GM21529 (cell line): ENCODE measurements at regions not wholly inside any gene's neighbourhood (a gene's known extent, or its start where the extent isn't known, plus 50 kb on each side); places are given as distances from the start of the nearest gene placed in this dataset.

Experiments
- ATAC-seq: cut with Tn5 transposase; IDR thresholded peaks from one replicate; pipeline ENCODE4 v1.9.1; 2021; ENCODE audit not compliant: unreplicated experiment

- no peak for ATAC-seq
Measured at GRCh38 chr1:5311147-5311546, 656.7 kb downstream of the AJAP1 start.

DNA sequence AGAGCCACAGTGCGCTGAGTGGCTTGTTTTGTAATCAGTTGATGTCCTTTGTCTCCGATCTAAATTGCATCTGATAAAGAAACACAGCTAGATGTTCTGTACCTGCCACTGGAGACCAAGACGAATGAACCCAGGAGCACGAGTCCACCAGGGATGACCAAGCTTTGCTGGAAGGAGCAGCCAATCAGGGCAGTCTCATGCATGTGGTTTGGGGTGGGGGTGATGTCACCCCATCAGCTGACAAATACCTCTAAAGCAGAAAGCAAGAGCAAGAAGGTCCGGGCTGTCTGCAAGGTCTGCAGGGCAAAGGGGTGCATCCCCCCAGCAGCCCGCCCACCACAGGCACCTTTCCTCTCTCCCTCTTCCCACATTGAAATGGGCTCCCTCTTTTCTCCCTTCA is 653.8 kb downstream of the AJAP1 start:
- no peak for ATAC-seq

DNA sequence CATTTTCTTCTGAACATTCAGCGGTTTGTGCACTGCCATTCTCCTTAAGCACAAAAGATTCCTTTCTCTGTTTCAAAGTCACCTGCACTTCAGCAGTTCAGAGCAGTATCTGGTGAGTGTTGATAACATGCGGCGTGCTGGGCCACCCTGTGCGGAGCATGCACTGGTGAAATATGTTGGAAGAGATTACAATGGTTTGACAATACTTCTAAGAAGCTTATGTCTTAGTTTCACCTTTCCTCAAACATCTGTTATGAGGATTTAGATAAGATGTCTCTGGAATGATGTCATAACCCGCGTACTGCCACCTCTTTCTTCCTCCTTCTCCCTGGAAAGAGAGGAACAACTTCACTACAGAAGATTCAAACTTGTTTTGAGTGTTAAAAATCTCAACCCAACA is 650.3 kb downstream of the AJAP1 start:
- ATAC-seq = no peak

DNA sequence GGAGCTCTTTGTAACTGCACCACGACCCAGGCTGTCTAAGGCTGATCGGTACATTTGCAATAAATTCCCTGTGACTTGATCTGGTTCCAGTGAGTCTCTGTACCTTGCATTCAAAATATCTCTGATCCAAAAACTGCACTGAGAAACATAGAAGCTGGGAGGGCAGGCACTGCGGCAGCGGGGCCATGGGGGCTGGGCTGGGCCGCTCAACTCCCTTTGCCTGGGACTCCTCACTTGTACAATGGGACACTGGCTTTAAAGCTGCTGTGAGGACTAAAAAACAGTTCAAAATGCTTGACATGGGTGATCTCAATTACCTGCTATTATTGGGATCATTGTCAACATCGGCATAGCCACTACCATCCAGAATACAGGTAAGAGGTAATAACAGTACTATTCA is 644.0 kb downstream of the AJAP1 start:
- ATAC-seq = no peak

DNA sequence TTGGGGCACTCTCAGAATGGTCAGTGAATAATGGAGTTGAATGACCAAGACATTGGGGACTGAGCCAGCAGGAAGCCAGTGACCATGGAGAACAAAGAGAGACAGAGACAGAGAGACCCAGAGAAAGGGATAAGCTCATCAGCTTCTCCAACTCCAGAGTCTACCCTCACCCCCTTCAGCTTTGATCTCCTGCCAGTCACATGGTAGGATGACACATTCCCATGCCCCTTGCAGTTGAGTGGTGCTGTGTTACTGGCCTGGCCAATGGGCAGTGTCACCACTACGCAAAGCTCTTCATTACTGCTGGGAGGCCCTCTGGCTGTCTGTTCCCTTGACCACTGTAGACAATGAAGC is 643.5 kb downstream of the AJAP1 start:
- no peak for ATAC-seq

DNA sequence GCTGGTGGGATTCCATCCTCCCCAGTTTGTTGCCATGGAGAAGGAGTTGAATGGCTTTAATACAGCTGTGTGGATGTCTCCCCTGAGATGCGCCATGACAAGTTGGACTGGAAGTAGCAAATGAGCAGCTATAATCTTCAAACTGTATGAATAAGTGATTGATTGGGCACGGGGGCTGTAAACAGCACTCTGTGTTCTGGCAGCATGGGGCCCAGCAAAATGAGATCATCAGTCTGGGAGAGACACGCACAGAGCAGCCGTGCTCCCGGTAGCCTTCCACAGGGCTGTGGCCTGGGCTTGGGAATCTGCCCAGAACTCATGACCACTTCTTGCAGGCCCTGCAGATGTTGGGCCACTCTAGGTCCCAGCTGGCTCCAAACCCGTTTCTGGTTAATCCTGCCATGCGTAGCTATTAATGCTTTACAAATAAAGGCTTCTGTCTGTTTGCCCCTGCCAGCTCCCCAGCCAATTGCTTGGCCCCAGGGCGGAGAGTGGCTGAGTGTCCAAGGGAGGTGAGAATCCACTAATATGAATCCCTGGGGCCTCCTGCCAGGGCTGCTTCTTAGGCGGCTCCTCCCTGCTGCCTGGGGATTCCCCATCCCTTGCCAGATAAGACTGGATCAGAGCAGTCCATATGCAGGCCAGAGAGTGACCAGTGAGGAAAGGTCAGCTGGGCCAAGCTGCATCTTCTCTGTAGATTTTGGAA is 642.9 kb downstream of the AJAP1 start:
- no peak for ATAC-seq

DNA sequence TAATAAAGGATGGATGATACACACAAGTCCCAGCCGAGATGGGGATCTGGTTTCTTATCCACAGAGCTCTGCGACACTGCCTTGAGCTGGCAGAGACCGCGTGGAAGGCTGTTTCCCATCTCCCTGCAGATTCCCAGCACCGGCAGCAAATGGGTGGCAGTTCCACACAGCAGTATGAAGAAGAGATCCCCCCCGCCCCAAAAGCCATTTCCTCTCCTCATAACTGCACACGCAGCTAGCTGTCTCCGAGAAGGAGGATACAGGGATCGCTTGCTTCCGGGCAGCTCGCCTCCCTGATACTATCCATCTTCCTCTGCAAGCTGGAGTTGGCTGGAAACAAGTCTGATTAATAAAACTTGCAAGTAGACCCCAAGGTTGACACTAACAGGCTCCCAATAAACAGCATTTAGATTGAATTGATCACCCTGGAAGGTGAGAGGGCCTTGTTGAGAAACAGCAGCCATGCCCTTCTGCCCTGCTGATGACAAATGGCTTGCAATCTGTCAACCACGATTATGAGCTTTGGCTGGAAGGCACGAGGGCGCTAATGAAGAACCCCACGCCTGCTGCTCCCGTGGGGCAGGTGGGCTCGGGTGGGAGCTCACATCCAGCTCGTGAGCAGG is 642.3 kb downstream of the AJAP1 start:
- ATAC-seq = no peak

DNA sequence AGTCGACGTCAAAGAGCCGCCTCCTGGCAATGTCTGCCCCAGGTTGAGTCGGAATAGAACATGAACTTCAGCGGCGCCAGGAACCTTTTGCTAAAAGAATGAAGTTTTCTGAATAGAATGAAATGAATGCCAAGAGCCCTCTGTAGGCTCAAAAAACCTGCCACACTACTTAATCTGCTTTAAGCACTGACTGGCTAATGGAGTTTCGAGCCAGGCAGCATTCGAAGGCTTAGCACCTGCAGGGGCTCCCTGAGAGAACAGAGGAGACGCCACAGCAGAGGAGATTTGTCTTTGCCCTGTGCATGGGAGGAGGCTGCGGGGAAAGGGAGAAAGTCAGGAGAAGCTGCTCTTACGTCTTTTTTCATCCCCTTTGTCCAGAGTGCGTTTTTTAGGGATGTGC is 641.7 kb downstream of the AJAP1 start:
- no peak for ATAC-seq

DNA sequence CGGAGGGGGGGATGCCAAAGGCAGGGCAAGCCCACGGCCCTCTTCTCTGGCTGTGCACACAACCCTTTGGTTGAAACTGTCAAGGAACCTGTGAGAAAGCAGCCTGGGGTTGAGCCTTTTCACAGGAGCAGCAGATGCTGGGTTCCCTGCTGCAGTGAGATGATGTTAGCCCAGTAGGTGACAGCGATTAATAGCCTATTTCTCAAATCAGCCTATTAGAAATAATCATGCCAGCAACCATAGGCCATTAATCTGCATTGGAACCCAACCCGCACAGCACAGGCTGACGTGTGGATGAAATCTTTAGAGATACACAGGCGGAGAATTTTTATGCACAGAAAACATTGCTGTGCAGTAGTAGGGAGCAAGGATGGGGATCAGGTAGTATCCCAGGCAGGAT is 637.5 kb downstream of the AJAP1 start:
- ATAC-seq = no peak

GRCh38 chr1:5287178-5288150 is 633.1 kb downstream of the AJAP1 start:
- no peak for ATAC-seq

GRCh38 chr1:5286244-5286643 is 631.8 kb downstream of the AJAP1 start:
- ATAC-seq = no peak

DNA sequence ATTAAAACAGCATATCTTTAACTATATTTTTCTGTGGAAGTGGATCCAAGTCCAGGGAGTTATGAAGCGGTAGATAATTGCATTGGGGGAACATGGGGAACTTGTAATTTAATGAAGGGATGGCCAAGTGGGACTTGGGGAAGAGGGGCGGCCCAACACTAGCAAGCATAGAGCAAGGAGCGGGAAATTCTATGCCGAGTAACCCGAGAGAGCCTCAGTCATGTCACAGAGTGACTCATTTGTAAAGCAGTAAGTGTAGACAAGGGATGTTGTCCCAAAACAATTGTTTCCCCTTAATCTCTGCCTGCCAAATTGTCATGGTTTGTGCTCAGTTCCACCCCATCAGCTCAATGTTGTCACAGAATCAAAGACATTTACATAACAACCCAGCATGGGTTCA is 620.1 kb downstream of the AJAP1 start:
- ATAC-seq = no peak

DNA sequence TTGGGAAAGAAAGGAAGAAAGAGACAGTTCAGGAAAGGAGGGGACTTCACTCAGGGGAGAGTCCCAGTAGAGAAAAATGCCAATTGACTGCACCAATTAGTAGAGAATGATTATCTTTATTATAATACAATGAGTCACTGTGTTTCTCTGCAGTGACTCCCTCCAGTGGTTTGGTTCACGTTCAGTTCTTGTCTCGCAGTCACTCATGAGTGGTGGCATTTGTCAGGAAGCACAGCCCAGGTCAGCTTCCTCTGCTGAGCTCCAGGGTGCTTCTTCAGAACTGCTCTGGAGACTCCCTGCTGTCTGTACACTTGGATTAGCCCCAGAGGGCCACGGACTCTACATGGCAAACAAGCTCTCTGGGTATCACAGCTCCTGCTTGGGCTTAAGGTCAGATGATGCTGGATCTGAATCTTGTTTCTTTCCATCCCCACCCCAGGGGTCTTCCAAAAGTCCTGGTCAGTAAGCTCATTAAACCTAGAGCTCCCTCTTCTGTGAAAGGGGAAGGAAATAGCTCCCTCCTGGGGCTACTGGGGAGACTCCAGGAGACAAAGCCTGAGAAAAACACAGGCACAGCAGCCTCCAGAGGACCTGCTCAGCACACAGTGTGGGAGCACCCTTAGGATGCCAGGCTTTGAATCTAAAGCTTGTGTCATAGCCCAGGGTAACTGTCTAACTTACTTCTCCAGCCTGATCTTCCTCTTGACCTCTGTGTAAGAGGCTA is 619.0 kb downstream of the AJAP1 start:
- ATAC-seq = no peak

DNA sequence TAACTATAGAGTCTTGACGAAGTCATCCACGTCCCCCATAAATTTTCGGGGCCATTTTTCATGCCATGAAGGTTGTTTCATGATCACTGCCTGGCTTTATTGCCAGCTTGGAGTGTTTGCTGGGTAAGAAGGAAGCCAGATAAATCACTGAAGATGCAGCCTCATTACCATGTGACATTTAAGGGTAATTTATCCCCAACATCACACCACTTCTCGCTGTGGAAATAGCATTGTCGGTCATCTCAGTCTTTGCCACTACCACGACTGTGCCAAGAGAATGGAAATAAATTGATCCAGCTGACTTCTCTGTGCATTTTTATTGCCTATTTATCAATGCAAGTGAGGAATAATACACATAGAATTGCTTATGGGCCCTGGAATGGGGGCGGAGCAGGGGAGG is 617.9 kb downstream of the AJAP1 start:
- no peak for ATAC-seq

- no peak for ATAC-seq
Measured at GRCh38 chr1:5271264-5271663, 616.9 kb downstream of the AJAP1 start.

- ATAC-seq = no peak
Measured at GRCh38 chr1:5269901-5270300, 615.5 kb downstream of the AJAP1 start.

DNA sequence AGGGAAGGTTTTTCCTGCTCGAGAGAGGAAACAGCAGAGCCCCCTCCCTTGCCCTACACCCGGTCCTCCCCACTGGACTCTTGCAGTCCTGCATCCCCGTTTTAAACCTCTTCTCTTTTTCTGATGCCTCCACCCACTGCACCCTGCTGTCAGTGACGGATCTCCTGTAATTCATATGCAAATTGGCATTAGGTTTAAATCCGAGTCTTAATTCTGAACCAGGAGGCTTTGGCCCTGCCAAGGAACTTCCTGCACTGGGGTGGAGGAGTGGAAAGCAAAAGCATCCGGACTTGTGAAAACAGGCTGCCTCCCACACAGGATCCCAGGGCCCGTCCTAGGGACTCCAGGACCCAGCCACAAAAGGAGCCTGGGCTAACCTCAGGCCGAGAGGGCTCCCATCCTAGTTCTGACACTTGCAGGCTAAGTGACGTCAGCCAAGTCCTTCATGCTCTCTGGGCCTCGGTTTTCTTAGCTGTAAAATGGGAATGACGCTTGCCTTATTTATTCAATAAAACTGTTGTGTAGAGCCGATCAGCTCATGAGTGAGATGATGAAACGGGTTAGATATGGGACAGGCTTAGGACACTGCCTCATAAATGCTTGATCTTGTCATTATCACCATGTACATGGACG is 613.3 kb downstream of the AJAP1 start:
- no peak for ATAC-seq

DNA sequence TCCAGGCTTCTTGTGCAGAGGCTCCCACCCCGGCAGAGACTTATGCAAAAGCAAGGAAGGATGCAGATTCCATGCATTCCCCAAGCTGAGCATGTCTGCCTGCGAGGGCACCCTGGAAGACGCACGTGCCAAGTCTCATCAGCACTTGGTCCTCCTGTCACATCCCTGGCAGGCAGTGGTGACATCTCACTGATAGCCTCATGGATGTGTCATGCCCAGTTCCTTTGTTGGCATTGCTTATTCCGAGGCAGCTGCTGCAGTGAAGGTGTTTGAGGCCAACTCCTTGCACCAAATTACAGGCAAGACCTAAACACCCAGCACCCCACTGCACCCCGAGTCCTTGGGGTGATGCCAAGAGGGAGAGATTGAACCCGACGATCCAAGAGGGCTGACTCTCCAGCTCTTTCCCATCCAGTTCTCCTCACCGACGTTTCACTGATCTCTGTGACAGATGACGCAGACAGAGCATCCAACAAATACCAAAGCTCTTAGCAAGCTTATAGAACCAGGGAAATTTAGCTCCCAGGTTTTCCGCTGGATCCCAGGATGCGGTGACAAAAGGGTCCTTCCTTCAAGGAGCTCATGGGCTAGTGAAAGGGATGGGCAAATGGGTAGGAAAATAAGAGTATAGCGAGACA is 611.1 kb downstream of the AJAP1 start:
- no peak for ATAC-seq

DNA sequence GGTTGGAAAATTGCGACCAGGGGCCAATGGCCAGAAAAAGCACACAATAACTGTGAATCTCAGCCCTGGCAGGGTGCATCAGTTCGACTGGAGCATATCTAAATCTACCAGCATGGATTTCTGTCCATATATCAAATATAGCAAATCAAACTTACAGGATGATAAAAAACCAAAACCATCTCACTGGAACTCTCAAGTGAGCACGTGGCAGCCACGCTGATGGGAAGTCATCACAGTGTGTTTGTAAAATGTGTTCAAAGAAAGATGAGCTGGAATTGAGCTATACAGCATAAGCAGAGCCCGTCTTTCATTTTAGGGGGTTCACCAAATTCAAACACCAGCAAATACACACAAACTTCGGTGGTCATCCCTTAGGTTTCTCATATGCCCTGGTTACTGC is 610.1 kb downstream of the AJAP1 start:
- ATAC-seq = no peak

- ATAC-seq = no peak
Measured at GRCh38 chr1:5256793-5257192, 602.4 kb downstream of the AJAP1 start.
